Uterus (tissue), 2 donors: ENCODE measurements at regions not wholly inside any gene's neighbourhood (a gene's known extent, or its start where the extent isn't known, plus 50 kb on each side); places are given as distances from the start of the nearest gene placed in this dataset.

Experiments
- POLR2A ChIP-seq, 2 donors: fragments of 450-650 bp; IDR thresholded peaks; one replicate each; pipeline ENCODE4 v1.6.1; 2016; ENCODE audit warnings: antibody characterized with exemption in 2 of 2, mild to moderate bottlenecking in 1 of 2, moderate library complexity in 1 of 2
- TF ChIP-seq, protein P1 (sequence below), 4 experiments: fragments of 200-600 bp in 2 of 4; fragments of 450-650 bp in 2 of 4; sonication (generic) in 2 of 4; IDR thresholded peaks; one replicate each; pipeline ENCODE4 v1.5.1; 2016 to 2019; ENCODE audit warnings: antibody characterized with exemption in 4 of 4, mild to moderate bottlenecking in 2 of 4, moderate library complexity in 1 of 4

DNA sequence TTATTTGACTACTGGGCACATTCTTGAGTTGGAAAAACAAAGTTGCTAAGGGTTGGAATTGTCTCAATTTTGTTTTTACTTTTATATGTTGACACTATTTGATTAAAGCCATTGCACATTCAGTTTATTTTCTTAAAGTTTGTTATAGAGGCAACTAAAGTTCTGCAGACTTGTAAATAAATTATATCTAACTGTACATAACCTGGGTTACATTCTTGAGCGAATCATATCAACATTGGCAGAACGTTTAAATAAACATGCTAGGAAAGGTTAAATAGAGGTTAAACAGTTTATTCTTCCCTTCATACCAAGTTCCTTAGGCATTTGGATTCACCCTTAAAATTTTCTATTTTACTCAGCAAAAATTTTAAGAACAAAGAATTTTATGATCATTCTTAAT is 74.5 kb downstream of the UCHL1 start:
- TF ChIP-seq, protein P1, sequence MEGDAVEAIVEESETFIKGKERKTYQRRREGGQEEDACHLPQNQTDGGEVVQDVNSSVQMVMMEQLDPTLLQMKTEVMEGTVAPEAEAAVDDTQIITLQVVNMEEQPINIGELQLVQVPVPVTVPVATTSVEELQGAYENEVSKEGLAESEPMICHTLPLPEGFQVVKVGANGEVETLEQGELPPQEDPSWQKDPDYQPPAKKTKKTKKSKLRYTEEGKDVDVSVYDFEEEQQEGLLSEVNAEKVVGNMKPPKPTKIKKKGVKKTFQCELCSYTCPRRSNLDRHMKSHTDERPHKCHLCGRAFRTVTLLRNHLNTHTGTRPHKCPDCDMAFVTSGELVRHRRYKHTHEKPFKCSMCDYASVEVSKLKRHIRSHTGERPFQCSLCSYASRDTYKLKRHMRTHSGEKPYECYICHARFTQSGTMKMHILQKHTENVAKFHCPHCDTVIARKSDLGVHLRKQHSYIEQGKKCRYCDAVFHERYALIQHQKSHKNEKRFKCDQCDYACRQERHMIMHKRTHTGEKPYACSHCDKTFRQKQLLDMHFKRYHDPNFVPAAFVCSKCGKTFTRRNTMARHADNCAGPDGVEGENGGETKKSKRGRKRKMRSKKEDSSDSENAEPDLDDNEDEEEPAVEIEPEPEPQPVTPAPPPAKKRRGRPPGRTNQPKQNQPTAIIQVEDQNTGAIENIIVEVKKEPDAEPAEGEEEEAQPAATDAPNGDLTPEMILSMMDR (IDR thresholded peaks at IDR 0.05): no peak
- no peak for TF ChIP-seq POLR2A (IDR thresholded peaks at IDR 0.05)
